Fibroblast of pulmonary artery (primary cell): ENCODE measurements at regions not wholly inside any gene's neighbourhood (a gene's known extent, or its start where the extent isn't known, plus 50 kb on each side); places are given as distances from the start of the nearest gene placed in this dataset.
"Not testable (repeated sequence)": the region's sequence is repeated elsewhere in the genome, so short reads cannot be mapped to it uniquely, and the experiment has no call there.

Experiments used
- DNase-seq: peaks from one replicate; pipeline ENCODE4 v3.0.0-alpha.2; 2010; ENCODE audit warnings: low read depth
- H3K4me3 ChIP-seq: replicated peaks from 2 replicates; pipeline ENCODE4 v1.5.1; 2011; ENCODE audit warnings: low read depth, mild to moderate bottlenecking, control low read depth, low read length, moderate library complexity
- CTCF ChIP-seq: IDR thresholded peaks from 2 replicates; pipeline ENCODE4 v1.5.1; 2011; ENCODE audit warnings: mild to moderate bottlenecking, control low read depth, low read length, inconsistent platforms; ENCODE audit errors: missing control alignments

GRCh38 chr17:27944546-27945332 is 51.6 kb upstream of the LYRM9 start:
- H3K4me3 ChIP-seq, result no peak overlapping the region
- DNase-seq, result no peak
- no peak for TF ChIP-seq CTCF

GRCh38 chr17:27945333-27945616 is 52.1 kb upstream of the LYRM9 start:
- TF ChIP-seq CTCF, result no peak
- no peak for DNase-seq
- no peak overlapping the region for H3K4me3 ChIP-seq

GRCh38 chr17:27945953-27946352 is 52.8 kb upstream of the LYRM9 start:
- no peak for DNase-seq
- no peak overlapping the region for H3K4me3 ChIP-seq
- TF ChIP-seq CTCF, result no peak

GRCh38 chr17:27946513-27946912 is 53.3 kb upstream of the LYRM9 start:
- H3K4me3 ChIP-seq, result no peak overlapping the region
- DNase-seq, result no peak
- TF ChIP-seq CTCF, result no peak

GRCh38 chr17:27947005-27947406 is 53.8 kb upstream of the LYRM9 start:
- no peak for TF ChIP-seq CTCF
- no peak overlapping the region for H3K4me3 ChIP-seq
- DNase-seq, result no peak

GRCh38 chr17:27949304-27949703 is 56.1 kb upstream of the LYRM9 start:
- H3K4me3 ChIP-seq, result no peak overlapping the region
- TF ChIP-seq CTCF, result no peak
- DNase-seq, result no peak

- DNase-seq, H3K4me3 ChIP-seq: not testable (repeated sequence)
Observed at GRCh38 chr17:27950225-27950624, 57.1 kb upstream of the LYRM9 start.
